OCI-LY7 (cell line): ENCODE measurements at regions not wholly inside any gene's neighbourhood (a gene's known extent, or its start where the extent isn't known, plus 50 kb on each side); places are given as distances from the start of the nearest gene placed in this dataset.

ENCODE experiments used
- CTCF ChIP-seq: fragments of 200-600 bp; sonication (generic); conservative IDR thresholded peaks from 2 replicates; pipeline ENCODE4 v1.5.1; 2014; ENCODE audit warnings: mild to moderate bottlenecking, antibody characterized with exemption, low read length, moderate library complexity, mixed read lengths
- EZH2phosphoT487 ChIP-seq: fragments of 200-600 bp; sonication (generic); IDR thresholded peaks from 2 replicates; pipeline ENCODE4 v1.6.1; 2018; ENCODE audit warnings: low read depth, borderline replicate concordance, mild to moderate bottlenecking, mixed run types, antibody characterized with exemption, low read length, moderate library complexity, mixed read lengths

- TF ChIP-seq CTCF = peak; percentile 86
- no peak for TF ChIP-seq EZH2phosphoT487
These were observed 118.0 kb upstream of the WDFY3 start for GRCh38 chr4:85084371-85085094.
